Psoas muscle (tissue), 7 donors: ENCODE measurements at regions not wholly inside any gene's neighbourhood (a gene's known extent, or its start where the extent isn't known, plus 50 kb on each side); places are given as distances from the start of the nearest gene placed in this dataset.
"Not testable (repeated sequence)": the region's sequence is repeated elsewhere in the genome, so short reads cannot be mapped to it uniquely, and the experiment has no call there.

Experiments used
- ATAC-seq, 4 donors: fragments of 200-7000 bp; cut with Tn5 transposase; one replicate each; pipeline ENCODE4 v1.9.1; 2020; ENCODE audit warnings: moderate library complexity in 3 of 4, mild to moderate bottlenecking in 2 of 4
- DNase-seq, 2 donors: peaks; one replicate each; pipeline ENCODE4 v3.0.0-alpha.2; 2020
- H3K27ac ChIP-seq: fragments of 200-600 bp; one replicate; pipeline ENCODE4 v1.8.0; 2022
- H3K27me3 ChIP-seq, 3 donors: fragments of 200-600 bp in 1 of 3; one replicate each; pipeline versions ENCODE4 v1.6.1 to v1.8.0; 2013 to 2022; ENCODE audit warnings: low read length in 2 of 3, mild to moderate bottlenecking in 2 of 3, moderate library complexity in 1 of 3; ENCODE audit not compliant: insufficient read depth in 3 of 3
- H3K36me3 ChIP-seq, 2 donors: fragments of 200-600 bp in 1 of 2; one replicate each; pipeline versions ENCODE4 v1.6.1 to v1.8.0; 2013 to 2022; ENCODE audit warnings: low read depth in 1 of 2, mild to moderate bottlenecking in 1 of 2, moderate library complexity in 1 of 2; ENCODE audit not compliant: insufficient read depth in 1 of 2
- H3K4me1 ChIP-seq: fragments of 200-600 bp; one replicate; pipeline ENCODE4 v1.8.0; 2022
- H3K4me3 ChIP-seq: fragments of 200-600 bp; one replicate; pipeline ENCODE4 v1.8.0; 2022; ENCODE audit warnings: mild to moderate bottlenecking
- H3K9me3 ChIP-seq: fragments of 200-600 bp; one replicate; pipeline ENCODE4 v1.8.0; 2022
- CTCF ChIP-seq: fragments of 200-600 bp; IDR thresholded peaks from one replicate; pipeline ENCODE4 v1.8.0; 2022; ENCODE audit warnings: antibody characterized with exemption
- WGBS, 3 donors: extraction: QIAGEN DNeasy Blood & Tissue Kit; methylation state at CpG; one replicate each; pipeline versions ENCODE4 v1.1.6 to v1.1.7; 2013; 5-methylcytosine and 5-hydroxymethylcytosine counted together
- intact Hi-C, 2 donors: fragments of 100-400 bp; cut with DNase I; formaldehyde crosslinking; loops; one replicate each; pipeline versions ENCODE4 v1.11.0 to v1.14.2; 2022
- donor health status: healthy with polysubstance abuse.
- donor health status: DM: no; HTN: no; CAD: no; lungs with moderate emphysema.
- donor health status: Bipolar disorder and iron deficiency.
- donor health status: healthy.
- donor health status: DM: yes; HTN: yes; CAD: no.
- donor health status: DM: no; HTN: no; CAD: no.
- donor health status: DM: yes; HTN: yes; CAD: no.

GRCh38 chr17:20926532-20926931, 116.3 kb downstream of the USP22 start:
- H3K4me1 ChIP-seq = no peaks in the 10 kb centered on the region
- H3K9me3 ChIP-seq = no peaks in the 10 kb centered on the region
- intact Hi-C loops = no loop called here
- H3K27ac ChIP-seq = no peak overlapping the region
- 57 to 59% (median 59%) methylated on average over 2 of the region's 2 CpGs for WGBS, 3 donors
- H3K27me3 ChIP-seq = no peaks in the 10 kb centered on the region
- no peak overlapping the region for H3K4me3 ChIP-seq
- DNase-seq (no peak), ATAC-seq (no peak)
- no peak for TF ChIP-seq CTCF
- H3K36me3 ChIP-seq = no peaks in the 10 kb centered on the region

DNA sequence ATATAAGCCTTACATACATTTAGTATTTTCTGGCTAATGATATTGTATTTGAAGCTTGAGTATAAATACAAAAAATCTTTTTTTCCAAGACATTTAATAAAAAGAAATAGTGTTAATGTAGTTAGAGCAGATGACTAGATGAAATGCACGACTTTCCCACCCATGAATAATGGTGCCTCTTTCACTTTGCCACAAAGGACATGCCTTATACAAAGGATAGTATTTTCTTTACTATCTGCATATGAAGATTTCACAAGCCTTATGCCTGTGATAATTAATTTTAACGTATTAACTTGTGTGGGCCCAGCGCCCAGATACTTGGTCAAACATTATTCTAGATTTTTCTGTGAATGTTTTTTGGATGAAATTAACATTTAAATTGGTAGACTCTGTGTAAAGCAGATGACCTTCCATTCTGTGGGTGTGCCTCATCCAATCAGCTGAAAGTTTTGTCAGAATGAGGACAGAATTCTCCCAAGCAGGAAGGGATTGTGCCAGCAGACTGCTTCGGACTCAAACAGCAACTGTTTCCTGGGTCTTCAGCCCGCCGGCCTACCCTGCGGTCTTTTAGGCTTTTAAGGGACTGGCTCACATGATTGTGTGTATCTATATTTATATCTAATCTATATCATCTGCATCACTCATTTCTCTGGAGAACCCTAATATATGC, 115.4 kb downstream of the USP22 start:
- Histone ChIP-seq H3K4me3 (no peak overlapping the region), H3K36me3 (no peaks in the 10 kb centered on the region), H3K4me1 (no peaks in the 10 kb centered on the region), H3K27ac (no peak overlapping the region), H3K27me3 (no peaks in the 10 kb centered on the region), H3K9me3 (no peaks in the 10 kb centered on the region)
- 71 to 78% (median 75%) methylated on average over 7 of the region's 7 CpGs for WGBS, 3 donors
- no peak for DNase-seq
- TF ChIP-seq CTCF = no peak
- intact Hi-C loops = no loop called here
- no peak for ATAC-seq

GRCh38 chr17:20929334-20929733, 113.5 kb downstream of the USP22 start:
- Histone ChIP-seq H3K4me1 (no peaks in the 10 kb centered on the region), H3K27ac (no peak overlapping the region), H3K4me3 (no peak overlapping the region), H3K27me3 (no peaks in the 10 kb centered on the region), H3K36me3 (no peaks in the 10 kb centered on the region), H3K9me3 (no peaks in the 10 kb centered on the region)
- intact Hi-C loops = no loop called here
- 88 to 90% (median 89%) methylated on average over 5 of the region's 5 CpGs for WGBS, 3 donors
- TF ChIP-seq CTCF = no peak
- ATAC-seq = no peak
- no peak for DNase-seq

DNA sequence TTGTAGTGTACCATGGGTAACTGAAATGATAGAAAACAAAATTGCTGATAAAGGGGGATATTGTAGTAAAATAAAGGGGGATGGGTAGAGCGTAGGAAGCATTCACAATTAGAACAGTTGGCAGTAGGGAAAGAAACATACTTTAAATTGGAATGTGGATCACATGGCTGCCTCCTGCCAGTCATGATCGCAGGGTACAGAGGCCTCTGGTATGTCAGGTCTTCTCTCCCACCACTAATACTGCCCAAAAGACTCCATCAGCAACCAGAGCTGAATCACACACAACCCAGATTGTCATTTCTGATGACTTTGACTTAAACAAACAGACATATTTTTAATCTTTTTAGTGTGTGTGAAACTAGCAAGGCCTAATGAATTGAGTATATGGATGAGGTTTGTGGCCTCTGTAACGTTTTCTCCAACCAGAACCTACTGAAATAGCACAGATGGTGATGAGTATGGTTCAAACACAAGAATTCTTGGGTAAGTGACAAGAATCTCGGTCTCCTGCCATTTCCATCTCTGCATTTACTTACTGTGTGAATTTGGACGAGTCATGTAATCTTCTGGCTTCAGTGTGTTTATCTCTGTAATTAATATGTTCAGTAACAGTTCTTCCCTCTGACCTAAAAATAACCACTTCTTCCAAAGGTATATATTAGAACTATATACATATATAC, 112.6 kb downstream of the USP22 start:
- 47 to 53% (median 50%) methylated on average over 5 of the region's 5 CpGs for WGBS, 3 donors
- no peaks in the 10 kb centered on the region for H3K4me1 ChIP-seq
- no peak overlapping the region for H3K27ac ChIP-seq
- DNase-seq (no peak), ATAC-seq (no peak)
- no peaks in the 10 kb centered on the region for H3K36me3 ChIP-seq
- TF ChIP-seq CTCF = no peak
- H3K27me3 ChIP-seq = no peaks in the 10 kb centered on the region
- intact Hi-C loops = no loop called here
- H3K9me3 ChIP-seq = no peaks in the 10 kb centered on the region
- no peak overlapping the region for H3K4me3 ChIP-seq

DNA sequence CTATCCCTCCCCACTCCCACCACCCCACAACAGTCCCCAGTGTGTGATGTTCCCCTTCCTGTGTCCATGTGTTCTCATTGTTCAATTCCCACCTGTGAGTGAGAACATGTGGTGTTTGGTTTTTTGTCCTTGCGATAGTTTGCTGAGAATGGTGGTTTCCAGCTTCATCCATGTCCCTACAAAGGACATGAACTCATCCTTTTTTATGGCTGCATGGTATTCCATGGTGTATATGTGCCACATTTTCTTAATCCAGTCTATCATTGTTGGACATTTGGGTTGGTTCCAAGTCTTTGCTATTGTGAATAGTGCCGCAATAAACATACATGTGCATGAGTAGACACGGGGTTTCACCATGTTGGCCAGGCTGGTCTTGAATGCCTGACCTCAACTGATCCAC, 109.8 kb downstream of the USP22 start:
- intact Hi-C loops, H3K4me3 ChIP-seq, H3K27ac ChIP-seq, H3K27me3 ChIP-seq, H3K9me3 ChIP-seq, DNase-seq, H3K4me1 ChIP-seq, H3K36me3 ChIP-seq, ATAC-seq: not testable (repeated sequence)
- whole genome bisulfite sequencing, 3 donors = 90 to 98% (median 97%) methylated on average over 2 to 3 of the region's 3 CpGs
